ENCODE measurements at regions not wholly inside any gene's neighbourhood (a gene's known extent, or its start where the extent isn't known, plus 50 kb on each side); places are given as distances from the start of the nearest gene placed in this dataset.

DNA sequence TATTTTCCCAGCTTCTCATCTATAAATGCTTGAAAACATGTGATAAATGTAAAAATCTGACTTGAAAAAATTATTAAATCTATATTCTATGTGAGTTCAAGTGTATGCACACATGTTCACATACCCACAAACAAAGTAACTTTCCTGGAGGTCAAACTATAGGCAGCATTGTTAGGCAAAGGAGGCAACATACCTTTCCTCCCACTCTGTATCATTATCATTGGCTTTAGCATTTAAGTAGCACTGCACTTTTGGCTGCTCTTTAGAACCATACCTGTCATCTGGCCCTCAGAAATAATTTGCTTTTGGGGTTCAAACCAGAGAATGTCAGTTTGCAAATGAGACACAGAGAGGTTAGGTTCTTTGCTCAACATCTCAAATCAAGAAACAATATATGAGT lies 102.4 kb upstream of the CCDC196 start:
- no peaks in the 10 kb centered on the region for H3K36me3 ChIP-seq (replicated peaks; ENCODE audit: insufficient read depth, low read depth)
- no peaks in the 10 kb centered on the region for H3K9me2 ChIP-seq (replicated peaks; ENCODE audit: insufficient read depth)
- H3K4me1 ChIP-seq (ENCODE audit: insufficient read depth), result no peaks in the 10 kb centered on the region
- H2AFZ ChIP-seq, result no peak overlapping the region
- H4K20me1 ChIP-seq (ENCODE audit: insufficient read depth, poor library complexity, severe bottlenecking), result no peaks in the 10 kb centered on the region
- TF ChIP-seq, protein P1, sequence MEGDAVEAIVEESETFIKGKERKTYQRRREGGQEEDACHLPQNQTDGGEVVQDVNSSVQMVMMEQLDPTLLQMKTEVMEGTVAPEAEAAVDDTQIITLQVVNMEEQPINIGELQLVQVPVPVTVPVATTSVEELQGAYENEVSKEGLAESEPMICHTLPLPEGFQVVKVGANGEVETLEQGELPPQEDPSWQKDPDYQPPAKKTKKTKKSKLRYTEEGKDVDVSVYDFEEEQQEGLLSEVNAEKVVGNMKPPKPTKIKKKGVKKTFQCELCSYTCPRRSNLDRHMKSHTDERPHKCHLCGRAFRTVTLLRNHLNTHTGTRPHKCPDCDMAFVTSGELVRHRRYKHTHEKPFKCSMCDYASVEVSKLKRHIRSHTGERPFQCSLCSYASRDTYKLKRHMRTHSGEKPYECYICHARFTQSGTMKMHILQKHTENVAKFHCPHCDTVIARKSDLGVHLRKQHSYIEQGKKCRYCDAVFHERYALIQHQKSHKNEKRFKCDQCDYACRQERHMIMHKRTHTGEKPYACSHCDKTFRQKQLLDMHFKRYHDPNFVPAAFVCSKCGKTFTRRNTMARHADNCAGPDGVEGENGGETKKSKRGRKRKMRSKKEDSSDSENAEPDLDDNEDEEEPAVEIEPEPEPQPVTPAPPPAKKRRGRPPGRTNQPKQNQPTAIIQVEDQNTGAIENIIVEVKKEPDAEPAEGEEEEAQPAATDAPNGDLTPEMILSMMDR (IDR thresholded peaks at IDR 0.05; ENCODE audit: poor library complexity), result no peak
- TF ChIP-seq EZH2 (IDR thresholded peaks at IDR 0.05; ENCODE audit: borderline replicate concordance), result no peak
- TF ChIP-seq EZH2phosphoT487 (IDR thresholded peaks at IDR 0.05; ENCODE audit: low read depth, severe bottlenecking, unreplicated experiment), result no peak
- H3K4me3 ChIP-seq, result no peak overlapping the region
- no peak overlapping the region for H3K4me2 ChIP-seq
- no peaks in the 10 kb centered on the region for H3K9me3 ChIP-seq (ENCODE audit: low read depth)
- no peak for DNase-seq (ENCODE audit: low spot score)
- no peaks in the 10 kb centered on the region for H3K27me3 ChIP-seq
- no peak overlapping the region for H3K27ac ChIP-seq
- no peaks in the 10 kb centered on the region for H3K79me2 ChIP-seq

DNA sequence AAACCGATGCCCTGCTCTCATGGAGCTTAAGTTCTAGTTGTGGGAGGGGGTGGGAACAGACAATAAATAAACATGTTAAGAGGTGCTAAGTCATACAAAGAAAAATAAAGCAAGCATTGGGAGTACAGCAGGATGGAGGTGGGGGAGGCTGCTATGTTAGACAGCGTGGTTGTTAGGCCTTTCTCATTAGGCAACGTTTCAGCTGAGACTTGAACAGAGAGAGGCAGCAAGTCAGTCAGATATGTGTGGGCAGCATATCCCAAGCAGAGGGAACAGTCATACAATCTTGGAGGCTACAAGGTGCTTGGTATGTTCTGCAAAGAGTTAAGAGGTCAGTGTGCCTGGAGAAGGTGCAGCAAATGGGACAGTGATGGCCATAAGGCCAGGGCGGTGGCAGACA lies 97.7 kb upstream of the CCDC196 start:
- Histone ChIP-seq H3K9me3 (ENCODE audit: low read depth) (no peaks in the 10 kb centered on the region), H3K9me2 (replicated peaks; ENCODE audit: insufficient read depth) (no peaks in the 10 kb centered on the region), H3K27ac (no peak overlapping the region), H3K27me3 (no peaks in the 10 kb centered on the region), H3K36me3 (replicated peaks; ENCODE audit: insufficient read depth, low read depth) (no peaks in the 10 kb centered on the region), H3K79me2 (no peaks in the 10 kb centered on the region), H3K4me3 (no peak overlapping the region), H2AFZ (no peak overlapping the region), H3K4me1 (ENCODE audit: insufficient read depth) (no peaks in the 10 kb centered on the region), H4K20me1 (ENCODE audit: insufficient read depth, poor library complexity, severe bottlenecking) (no peaks in the 10 kb centered on the region), H3K4me2 (no peak overlapping the region)
- TF ChIP-seq, protein P1 (IDR thresholded peaks at IDR 0.05; ENCODE audit: poor library complexity), result no peak
- TF ChIP-seq EZH2 (IDR thresholded peaks at IDR 0.05; ENCODE audit: borderline replicate concordance) (no peak), EZH2phosphoT487 (IDR thresholded peaks at IDR 0.05; ENCODE audit: low read depth, severe bottlenecking, unreplicated experiment) (no peak)
- 87% methylated on average over 4 of the region's 4 CpGs for WGBS (ENCODE audit: low lambda C conversion rate, missing lambda C conversion rate)
- DNase-seq (ENCODE audit: low spot score), result no peak

DNA sequence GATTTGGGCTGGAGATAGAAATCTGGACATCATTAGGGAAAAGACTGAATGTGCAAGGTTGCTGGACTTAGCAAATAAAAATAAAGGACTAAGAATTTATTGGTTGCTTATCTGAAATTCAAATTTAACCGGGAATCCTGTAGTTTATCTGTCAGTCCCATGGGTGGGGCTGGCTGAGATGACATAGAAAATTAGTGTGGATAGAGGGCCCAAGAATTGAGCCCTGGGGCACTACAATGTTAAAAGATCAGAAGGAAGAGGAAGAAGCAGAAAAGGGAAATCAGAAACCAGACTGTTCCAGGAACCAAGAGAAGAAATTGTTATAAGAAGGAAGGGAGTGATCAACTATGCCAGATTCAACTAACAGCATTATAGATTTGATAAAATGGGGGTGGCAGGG lies 96.7 kb upstream of the CCDC196 start:
- TF ChIP-seq, protein P1 (IDR thresholded peaks at IDR 0.05; ENCODE audit: poor library complexity), result no peak
- TF ChIP-seq EZH2 (IDR thresholded peaks at IDR 0.05; ENCODE audit: borderline replicate concordance) (no peak), EZH2phosphoT487 (IDR thresholded peaks at IDR 0.05; ENCODE audit: low read depth, severe bottlenecking, unreplicated experiment) (no peak)
- WGBS (ENCODE audit: low lambda C conversion rate, missing lambda C conversion rate), result 48% methylated on average over 1 of the region's 1 CpG
- H3K27ac ChIP-seq, result no peak overlapping the region

DNA sequence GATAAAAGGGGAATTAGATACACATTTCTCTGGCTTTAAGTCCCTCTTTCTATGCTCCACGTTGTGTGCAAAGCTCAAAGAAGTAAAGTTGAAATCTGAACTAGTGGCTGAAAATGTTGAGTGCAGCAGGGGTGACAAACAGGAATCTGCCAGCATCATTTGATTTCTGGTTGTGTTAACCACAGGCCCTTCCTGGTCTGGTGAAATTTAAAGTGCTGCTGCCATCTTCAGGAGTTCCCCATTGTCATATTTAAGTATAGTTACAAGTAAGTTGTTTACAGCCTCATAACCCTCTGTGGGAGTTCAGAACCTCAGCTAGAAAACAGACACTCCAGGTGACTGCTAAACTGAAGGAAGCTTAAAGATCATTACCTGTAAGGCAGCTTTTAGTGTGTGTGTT lies 90.9 kb upstream of the CCDC196 start:
- Histone ChIP-seq H4K20me1 (ENCODE audit: insufficient read depth, poor library complexity, severe bottlenecking) (no peaks in the 10 kb centered on the region), H3K36me3 (replicated peaks; ENCODE audit: insufficient read depth, low read depth) (no peaks in the 10 kb centered on the region), H2AFZ (no peak overlapping the region), H3K4me1 (ENCODE audit: insufficient read depth) (no peaks in the 10 kb centered on the region), H3K79me2 (no peaks in the 10 kb centered on the region), H3K4me2 (no peak overlapping the region), H3K9me2 (replicated peaks; ENCODE audit: insufficient read depth) (no peaks in the 10 kb centered on the region), H3K27ac (no peak overlapping the region), H3K27me3 (peaks cover 4% of the 10 kb centered on the region), H3K9me3 (ENCODE audit: low read depth) (no peaks in the 10 kb centered on the region), H3K4me3 (no peak overlapping the region)
- 21% methylated on average over 1 of the region's 1 CpG for WGBS (ENCODE audit: low lambda C conversion rate, missing lambda C conversion rate)
- no peak for DNase-seq (ENCODE audit: low spot score)
- no peak for TF ChIP-seq EZH2phosphoT487 (IDR thresholded peaks at IDR 0.05; ENCODE audit: low read depth, severe bottlenecking, unreplicated experiment)
- TF ChIP-seq EZH2 (IDR thresholded peaks at IDR 0.05; ENCODE audit: borderline replicate concordance), result no peak
- TF ChIP-seq, protein P1 (IDR thresholded peaks at IDR 0.05; ENCODE audit: poor library complexity), result no peak

More for the DNA sequence above, 96.7 kb upstream of the CCDC196 start:
- Histone ChIP-seq H3K36me3 (replicated peaks; ENCODE audit: insufficient read depth, low read depth) (no peaks in the 10 kb centered on the region), H3K27me3 (no peaks in the 10 kb centered on the region), H3K4me3 (no peak overlapping the region), H3K79me2 (no peaks in the 10 kb centered on the region), H2AFZ (no peak overlapping the region), H3K4me1 (ENCODE audit: insufficient read depth) (no peaks in the 10 kb centered on the region), H3K9me3 (ENCODE audit: low read depth) (no peaks in the 10 kb centered on the region), H4K20me1 (ENCODE audit: insufficient read depth, poor library complexity, severe bottlenecking) (no peaks in the 10 kb centered on the region), H3K9me2 (replicated peaks; ENCODE audit: insufficient read depth) (no peaks in the 10 kb centered on the region), H3K4me2 (no peak overlapping the region)
- DNase-seq (ENCODE audit: low spot score), result no peak

Data from hepatocyte (in vitro differentiated cells).